Stimulated activated CD4-positive, alpha-beta T cell treated with anti-CD3 and anti-CD28 coated beads, TNF-alpha, amount 100 ng/mL, for 24 hours (primary cell): ENCODE measurements at regions not wholly inside any gene's neighbourhood (a gene's known extent, or its start where the extent isn't known, plus 50 kb on each side); places are given as distances from the start of the nearest gene placed in this dataset.
"Not testable (repeated sequence)": the region's sequence is repeated elsewhere in the genome, so short reads cannot be mapped to it uniquely, and the experiment has no call there.

ENCODE experiments used
- DNase-seq, 3 experiments: peaks; one replicate each; pipeline ENCODE4 v3.0.0-alpha.2; 2020; ENCODE audit warnings: low read depth in 3 of 3

- no peak for DNase-seq
Measured at GRCh38 chr15:66864871-66865281, 162.8 kb downstream of the SMAD6 start.

- DNase-seq: no peak
Measured at GRCh38 chr15:66865622-66866611, 163.9 kb downstream of the SMAD6 start.

DNA sequence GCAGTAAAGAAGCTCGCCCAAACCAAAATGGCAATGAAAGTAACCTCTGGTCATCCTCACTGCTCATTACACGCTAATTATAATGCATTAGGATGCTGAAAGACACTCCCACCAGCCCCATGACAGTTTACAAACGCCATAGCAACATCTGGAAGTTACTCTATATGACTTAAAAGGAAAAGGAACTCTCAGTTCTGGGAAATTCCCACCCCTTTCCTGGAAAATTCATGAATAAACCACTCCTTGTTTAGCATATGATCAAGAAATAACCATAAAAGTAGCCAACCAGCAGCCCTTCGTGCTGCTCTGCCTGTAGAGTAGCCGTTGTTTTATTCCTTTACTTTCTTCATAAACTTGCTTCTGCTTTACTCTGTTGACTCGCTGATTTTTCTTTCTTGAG, 164.6 kb downstream of the SMAD6 start:
- DNase-seq: no peak

DNA sequence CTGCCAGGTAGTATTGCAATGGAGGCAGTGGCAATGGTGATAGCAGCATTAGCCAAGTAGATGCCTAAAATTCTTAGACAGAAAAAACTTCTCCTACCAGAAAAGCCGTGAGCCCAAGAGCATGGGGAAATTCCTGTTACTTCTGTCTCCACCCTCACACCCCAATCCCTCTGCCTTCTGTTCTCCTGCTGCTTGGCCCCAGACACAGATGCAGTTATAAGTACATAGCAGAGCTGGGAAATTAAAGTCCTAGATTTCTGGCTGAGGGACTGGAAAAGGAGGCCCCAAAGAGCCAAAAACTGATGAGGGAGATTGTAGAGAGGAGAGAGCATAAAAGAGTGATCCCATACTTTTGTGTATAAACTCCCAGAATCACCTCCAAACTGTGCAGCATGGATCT, 166.9 kb downstream of the SMAD6 start:
- DNase-seq: no peak

DNA sequence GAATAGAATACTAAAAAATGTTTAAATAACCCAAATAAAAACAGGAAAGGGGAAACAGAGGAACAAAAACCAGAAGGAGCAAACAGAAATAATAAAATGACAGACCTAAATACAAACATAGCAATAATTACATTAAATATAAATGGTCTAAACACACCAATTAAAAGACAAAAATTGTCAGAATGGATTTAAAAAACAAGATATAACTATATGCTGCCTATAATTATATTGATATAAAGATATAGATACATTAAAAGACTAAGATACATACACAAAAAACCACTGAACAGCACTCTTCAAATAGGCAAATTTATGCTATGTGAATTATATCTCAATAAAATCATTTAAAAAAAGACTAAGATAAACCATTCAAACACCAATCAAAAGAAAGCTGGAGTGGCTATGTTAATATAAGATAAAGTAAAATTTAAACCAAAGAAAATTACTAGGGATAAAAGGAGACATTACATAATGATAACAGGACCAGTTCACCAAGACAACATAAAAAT, 168.9 kb downstream of the SMAD6 start:
- DNase-seq: no peak

GRCh38 chr15:66872405-66872804, 170.4 kb downstream of the SMAD6 start:
- no peak for DNase-seq

- DNase-seq: not testable (repeated sequence)
Measured at GRCh38 chr15:66873331-66873730, 171.3 kb downstream of the SMAD6 start.

GRCh38 chr15:66873856-66874255, 171.8 kb downstream of the SMAD6 start:
- no peak for DNase-seq

- no peak for DNase-seq
Measured at GRCh38 chr15:66875588-66876420, 173.8 kb downstream of the SMAD6 start.

DNA sequence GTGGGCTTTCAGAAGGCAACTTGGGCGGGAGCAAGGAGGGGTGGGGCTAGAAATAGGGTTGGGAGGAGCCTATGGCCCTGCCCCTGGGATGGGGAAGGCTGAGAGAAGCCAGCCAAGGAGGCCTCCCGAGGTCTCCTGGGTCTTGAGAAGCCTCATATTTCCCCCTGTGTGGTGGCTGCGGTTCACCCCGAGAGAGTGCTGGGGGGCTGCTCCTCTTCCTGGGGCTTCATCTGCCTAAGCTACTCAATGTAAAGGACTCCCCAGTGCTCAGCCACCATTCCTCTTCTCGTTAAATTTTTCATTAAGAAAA, 174.3 kb downstream of the SMAD6 start:
- DNase-seq: no peak

DNA sequence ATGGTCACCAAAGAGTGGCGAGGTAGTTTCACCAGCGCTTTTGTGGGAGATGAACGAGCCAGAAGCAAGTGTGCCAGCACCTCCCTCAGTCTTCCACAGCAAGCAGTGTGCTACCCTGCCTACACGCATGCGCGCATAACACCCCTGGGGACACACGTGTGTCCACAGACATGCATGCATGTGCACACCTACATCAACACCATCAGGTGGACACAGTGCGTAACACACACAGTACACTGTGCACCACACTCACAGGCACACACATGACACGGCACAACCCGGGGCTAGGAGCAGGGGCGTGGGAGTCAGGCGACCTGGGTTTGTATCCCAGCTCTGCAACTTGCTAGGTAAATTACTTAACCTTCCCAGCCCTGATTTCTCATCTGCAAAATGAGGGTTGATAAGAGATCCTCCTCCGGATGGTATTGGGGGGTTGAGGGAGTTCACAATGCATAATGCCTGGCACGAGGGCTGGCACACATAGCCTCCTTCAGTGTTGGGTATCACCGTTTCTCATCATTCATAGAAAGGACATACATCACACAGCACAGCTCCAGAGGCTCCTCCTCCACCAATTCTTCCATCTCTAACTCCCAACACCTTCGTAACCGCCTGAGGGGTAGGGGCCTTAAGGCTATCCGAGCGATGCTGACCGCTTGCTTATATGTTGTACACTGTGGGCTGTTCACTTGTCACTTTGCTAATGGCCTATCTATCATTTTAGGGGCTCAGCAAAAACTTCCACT, 174.9 kb downstream of the SMAD6 start:
- no peak for DNase-seq

GRCh38 chr15:66877477-66878271, 175.6 kb downstream of the SMAD6 start:
- no peak for DNase-seq

DNA sequence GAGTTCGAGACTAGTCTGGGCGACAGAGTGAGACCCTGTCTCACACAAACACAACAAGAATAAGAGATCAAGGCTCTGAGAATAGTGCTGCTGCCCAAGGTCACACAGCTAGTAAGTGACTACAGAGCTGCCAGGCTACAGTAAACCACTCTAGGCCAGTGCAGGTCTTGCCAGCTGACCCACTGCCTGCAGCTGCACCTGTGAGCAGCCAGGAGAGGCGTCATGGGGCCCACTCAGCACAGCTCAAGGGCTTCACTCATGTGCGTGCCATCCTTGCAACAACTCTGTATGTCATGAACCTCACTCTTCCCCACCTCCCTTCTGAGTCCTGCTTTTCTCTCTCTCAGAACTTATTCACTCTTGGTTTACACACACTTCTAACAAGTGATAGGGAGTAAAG, 176.7 kb downstream of the SMAD6 start:
- DNase-seq: no peak

- DNase-seq: no peak
Measured at GRCh38 chr15:66879531-66880368, 177.7 kb downstream of the SMAD6 start.

- DNase-seq: no peak
Measured at GRCh38 chr15:66880380-66881155, 178.5 kb downstream of the SMAD6 start.

DNA sequence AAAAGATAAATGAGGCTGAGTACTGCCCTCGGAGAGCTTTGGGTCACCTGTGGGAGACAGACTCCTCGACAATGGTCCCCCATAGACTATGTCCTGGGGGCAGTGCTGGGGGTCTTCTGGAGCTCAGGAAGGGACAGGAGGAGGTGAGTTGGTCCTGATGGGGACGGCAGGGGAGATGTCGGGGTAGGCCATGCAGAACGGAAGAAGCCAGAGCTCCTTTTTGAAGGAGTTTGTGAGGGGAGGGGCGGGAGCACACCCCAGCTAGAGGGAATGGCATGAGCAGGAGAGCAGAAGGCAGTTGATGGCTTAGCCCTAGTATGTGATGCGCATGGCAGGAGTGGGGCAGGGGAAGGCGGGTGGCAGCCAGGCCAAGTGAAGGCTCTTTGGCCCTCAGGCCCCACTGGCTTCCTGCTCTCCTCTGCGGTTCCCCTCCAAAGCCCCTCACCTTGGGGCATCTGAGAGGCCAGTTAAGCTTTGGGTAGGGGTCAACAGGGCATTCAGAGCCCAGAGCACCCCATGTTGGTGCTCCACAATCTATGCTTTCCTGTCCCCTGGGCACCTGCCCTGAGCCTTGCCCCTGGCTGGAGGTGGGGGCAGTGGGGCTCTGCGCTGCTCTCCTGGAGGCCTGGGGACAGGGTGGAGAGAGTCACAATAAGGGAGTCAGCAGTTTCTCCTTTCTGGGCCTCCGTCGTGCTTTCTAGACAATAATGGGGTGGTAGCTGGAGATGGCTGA, 179.3 kb downstream of the SMAD6 start:
- DNase-seq: no peak

DNA sequence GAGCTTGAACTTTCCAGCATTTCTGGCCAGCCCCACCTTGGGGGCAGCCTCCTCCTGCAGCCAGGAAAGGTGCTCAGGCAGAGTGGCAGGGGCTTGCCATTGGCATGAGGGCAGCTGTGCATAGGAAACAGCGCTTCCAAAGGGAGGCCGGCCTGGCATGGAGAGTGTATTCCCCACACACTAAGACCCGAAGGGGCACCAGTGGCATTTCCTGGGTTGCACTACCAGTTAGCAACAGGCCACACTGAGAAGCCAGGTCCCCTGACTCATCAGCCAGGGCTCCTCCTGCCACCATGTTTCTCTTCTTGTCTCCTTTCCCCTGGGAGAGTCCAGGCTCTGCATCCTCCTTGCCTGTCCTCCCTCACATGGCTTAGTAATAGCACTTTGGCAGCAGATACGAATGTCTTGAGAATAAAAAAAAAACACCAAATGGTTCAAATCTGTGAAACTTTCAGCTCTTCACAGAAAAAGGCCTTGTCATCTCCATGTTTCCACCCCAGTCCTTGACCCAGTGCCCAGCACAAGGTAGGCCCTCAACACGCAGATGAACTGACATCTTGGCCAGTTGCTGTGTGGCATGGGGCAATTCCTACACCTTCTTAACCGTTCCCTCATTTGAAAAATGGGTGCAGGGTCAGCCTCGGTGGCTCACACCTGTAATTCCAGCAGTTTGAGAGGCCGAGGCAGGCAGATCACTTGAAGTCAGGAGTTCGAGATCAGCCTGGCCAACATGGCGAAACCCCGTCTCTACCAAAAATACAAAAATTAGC, 180.4 kb downstream of the SMAD6 start:
- DNase-seq: no peak
